GM23248 (cell line): ENCODE measurements at regions not wholly inside any gene's neighbourhood (a gene's known extent, or its start where the extent isn't known, plus 50 kb on each side); places are given as distances from the start of the nearest gene placed in this dataset.
"Not testable (repeated sequence)": the region's sequence is repeated elsewhere in the genome, so short reads cannot be mapped to it uniquely, and the experiment has no call there.

Experiments used
- EZH2 ChIP-seq: fragments of 200-600 bp; sonication (generic); IDR thresholded peaks from 2 replicates; pipeline ENCODE4 v1.6.1; 2018; ENCODE audit warnings: antibody characterized with exemption, mild to moderate bottlenecking; ENCODE audit not compliant: insufficient read depth, poor library complexity, severe bottlenecking
- EZH2phosphoT487 ChIP-seq: fragments of 200-600 bp; sonication (generic); IDR thresholded peaks from 2 replicates; pipeline ENCODE4 v1.6.1; 2018; ENCODE audit warnings: antibody characterized with exemption, moderate library complexity, mild to moderate bottlenecking, low read depth; ENCODE audit not compliant: insufficient read depth

GRCh38 chr7:76839879-76840278, 192.3 kb downstream of the SPDYE17 start:
- TF ChIP-seq EZH2phosphoT487, EZH2: not testable (repeated sequence)
